LNCaP clone FGC (cell line): ENCODE measurements at regions not wholly inside any gene's neighbourhood (a gene's known extent, or its start where the extent isn't known, plus 50 kb on each side); places are given as distances from the start of the nearest gene placed in this dataset.

Experiments
- DNase-seq: peaks from one replicate; pipeline ENCODE4 v3.0.0-alpha.2; 2011; ENCODE audit warnings: low read depth
- H3K4me3 ChIP-seq: 2 replicates; pipeline ENCODE4 v1.5.1; 2011; ENCODE audit warnings: mild to moderate bottlenecking, low read depth, low read length, control low read depth
- TF ChIP-seq, protein P1 (sequence below): IDR thresholded peaks from 2 replicates; pipeline ENCODE4 v1.5.1; 2012; ENCODE audit warnings: mild to moderate bottlenecking; ENCODE audit not compliant: control insufficient read depth, insufficient read depth; ENCODE audit errors: extremely low read depth

GRCh38 chr2:194562329-194562728, 1094.7 kb upstream of the SLC39A10 start:
- DNase-seq: no peak
- TF ChIP-seq, protein P1, sequence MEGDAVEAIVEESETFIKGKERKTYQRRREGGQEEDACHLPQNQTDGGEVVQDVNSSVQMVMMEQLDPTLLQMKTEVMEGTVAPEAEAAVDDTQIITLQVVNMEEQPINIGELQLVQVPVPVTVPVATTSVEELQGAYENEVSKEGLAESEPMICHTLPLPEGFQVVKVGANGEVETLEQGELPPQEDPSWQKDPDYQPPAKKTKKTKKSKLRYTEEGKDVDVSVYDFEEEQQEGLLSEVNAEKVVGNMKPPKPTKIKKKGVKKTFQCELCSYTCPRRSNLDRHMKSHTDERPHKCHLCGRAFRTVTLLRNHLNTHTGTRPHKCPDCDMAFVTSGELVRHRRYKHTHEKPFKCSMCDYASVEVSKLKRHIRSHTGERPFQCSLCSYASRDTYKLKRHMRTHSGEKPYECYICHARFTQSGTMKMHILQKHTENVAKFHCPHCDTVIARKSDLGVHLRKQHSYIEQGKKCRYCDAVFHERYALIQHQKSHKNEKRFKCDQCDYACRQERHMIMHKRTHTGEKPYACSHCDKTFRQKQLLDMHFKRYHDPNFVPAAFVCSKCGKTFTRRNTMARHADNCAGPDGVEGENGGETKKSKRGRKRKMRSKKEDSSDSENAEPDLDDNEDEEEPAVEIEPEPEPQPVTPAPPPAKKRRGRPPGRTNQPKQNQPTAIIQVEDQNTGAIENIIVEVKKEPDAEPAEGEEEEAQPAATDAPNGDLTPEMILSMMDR: no peak
- H3K4me3 ChIP-seq: no peak overlapping the region

GRCh38 chr2:194559964-194560363, 1097.1 kb upstream of the SLC39A10 start:
- no peak for DNase-seq
- no peak overlapping the region for H3K4me3 ChIP-seq
- TF ChIP-seq, protein P1: no peak

DNA sequence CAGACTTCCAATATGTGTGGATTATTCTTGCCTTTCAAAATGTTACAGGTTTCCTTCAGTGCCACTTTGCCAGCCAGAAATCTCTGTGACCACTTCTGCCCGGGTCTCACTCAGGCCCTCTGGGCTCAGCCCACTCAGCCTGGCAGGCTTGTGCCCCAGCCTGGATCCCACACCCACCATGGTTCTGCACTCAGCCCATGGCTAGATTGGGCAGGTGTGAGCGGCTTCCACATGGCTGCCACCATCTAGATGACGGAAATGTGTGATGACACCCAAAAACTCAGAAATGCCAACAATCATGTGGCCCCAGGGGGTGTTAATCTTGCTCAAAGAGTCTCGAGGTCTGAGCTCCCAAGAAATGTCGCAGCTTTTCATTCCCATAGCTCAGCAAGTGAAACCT, 1097.5 kb upstream of the SLC39A10 start:
- H3K4me3 ChIP-seq: no peak overlapping the region
- no peak for DNase-seq
- TF ChIP-seq, protein P1: no peak

GRCh38 chr2:194557993-194558392, 1099.0 kb upstream of the SLC39A10 start:
- DNase-seq: no peak
- TF ChIP-seq, protein P1: no peak
- no peak overlapping the region for H3K4me3 ChIP-seq

- H3K4me3 ChIP-seq: no peak overlapping the region
- no peak for DNase-seq
- TF ChIP-seq, protein P1: no peak
These were observed 1100.4 kb upstream of the SLC39A10 start for GRCh38 chr2:194556629-194557028.

GRCh38 chr2:194553980-194554379, 1103.0 kb upstream of the SLC39A10 start:
- TF ChIP-seq, protein P1: no peak

GRCh38 chr2:194550702-194551101, 1106.3 kb upstream of the SLC39A10 start:
- no peak overlapping the region for H3K4me3 ChIP-seq
- no peak for DNase-seq
- TF ChIP-seq, protein P1: no peak

More at GRCh38 chr2:194553980-194554379, 1103.0 kb upstream of the SLC39A10 start:
- H3K4me3 ChIP-seq: no peak overlapping the region
- DNase-seq: no peak
